IPS DF 4.7 (cell line): ENCODE measurements at regions not wholly inside any gene's neighbourhood (a gene's known extent, or its start where the extent isn't known, plus 50 kb on each side); places are given as distances from the start of the nearest gene placed in this dataset.
"Not testable (repeated sequence)": the region's sequence is repeated elsewhere in the genome, so short reads cannot be mapped to it uniquely, and the experiment has no call there.

Experiments
- DNase-seq: peaks from one replicate; pipeline ENCODE4 v3.0.0-alpha.2; 2013; ENCODE audit warnings: low spot score; ENCODE audit errors: extremely low read depth

- DNase-seq, result no peak
Observed at GRCh38 chrX:139475432-139475831, 55.1 kb upstream of the F9 start.

- DNase-seq, result not testable (repeated sequence)
Observed at GRCh38 chrX:139461945-139462344, 68.6 kb upstream of the F9 start.

- DNase-seq, result no peak
Observed at GRCh38 chrX:139454743-139455142, 75.8 kb upstream of the F9 start.

- DNase-seq, result no peak
Observed at GRCh38 chrX:139448996-139449395, 81.5 kb upstream of the F9 start.

- no peak for DNase-seq
Observed at GRCh38 chrX:139446832-139447231, 83.7 kb upstream of the F9 start.

GRCh38 chrX:139429913-139430312, 100.6 kb upstream of the F9 start:
- DNase-seq, result peak; percentile 1

DNA sequence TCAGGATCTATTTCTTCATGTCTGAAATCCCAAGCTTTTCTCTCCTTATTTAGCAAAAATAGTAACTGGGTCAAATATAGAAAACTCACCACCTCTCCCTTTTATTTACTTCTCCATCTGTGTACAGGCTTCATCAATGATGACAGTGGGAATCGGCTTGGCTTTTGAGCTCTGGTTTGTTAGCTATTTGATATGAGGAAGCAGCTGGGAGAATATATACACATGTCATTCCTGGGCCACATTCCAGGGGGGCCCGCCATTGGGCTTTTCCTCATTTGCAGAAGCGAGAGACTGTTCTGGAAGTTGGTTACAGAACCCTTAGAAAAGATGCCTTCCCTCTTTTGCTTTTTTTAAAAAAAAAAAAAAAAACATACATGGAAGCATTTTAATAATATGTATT, 107.4 kb upstream of the F9 start:
- no peak for DNase-seq

- not testable (repeated sequence) for DNase-seq
Observed at GRCh38 chrX:139398258-139398657, 132.3 kb upstream of the F9 start.

DNA sequence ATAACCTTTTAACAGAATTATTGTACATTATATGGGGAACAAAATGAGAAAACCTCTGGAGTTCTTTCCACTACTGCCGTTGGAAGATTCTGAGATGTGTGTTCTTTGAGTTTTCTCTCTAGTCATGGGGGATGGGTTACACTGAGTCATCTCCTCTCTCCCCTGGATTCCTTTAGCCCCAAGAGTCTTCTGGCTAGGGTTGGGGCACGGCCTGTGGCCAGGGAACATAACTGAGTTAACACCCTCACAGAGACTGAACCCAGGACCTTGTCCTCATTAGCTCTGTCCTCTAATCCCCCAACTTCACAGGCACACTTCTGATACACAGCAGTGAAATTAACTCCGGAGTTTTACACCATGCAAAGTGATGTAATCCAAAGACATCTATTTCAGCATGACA, 142.3 kb upstream of the F9 start:
- DNase-seq, result no peak

- no peak for DNase-seq
Observed at GRCh38 chrX:139382529-139382928, 148.0 kb upstream of the F9 start.

DNA sequence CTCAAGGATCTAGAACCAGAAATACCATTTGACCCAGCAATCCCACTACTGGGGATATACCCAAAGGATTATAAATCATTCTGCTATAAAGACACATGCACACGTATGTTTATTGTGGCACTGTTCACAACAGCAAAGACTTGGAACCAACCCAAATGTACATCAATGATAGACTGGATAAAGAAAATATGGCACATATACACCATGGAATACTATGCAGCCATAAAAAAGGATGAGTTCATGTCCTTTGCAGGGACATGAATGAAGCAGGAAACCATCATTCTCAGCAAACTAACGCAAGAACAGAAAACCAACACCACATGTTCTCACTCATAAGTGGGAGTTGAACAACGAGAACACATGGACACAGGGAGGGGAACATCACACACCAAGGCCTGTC, 154.0 kb upstream of the F9 start:
- not testable (repeated sequence) for DNase-seq

GRCh38 chrX:139360356-139360755, 170.2 kb upstream of the F9 start:
- no peak for DNase-seq

DNA sequence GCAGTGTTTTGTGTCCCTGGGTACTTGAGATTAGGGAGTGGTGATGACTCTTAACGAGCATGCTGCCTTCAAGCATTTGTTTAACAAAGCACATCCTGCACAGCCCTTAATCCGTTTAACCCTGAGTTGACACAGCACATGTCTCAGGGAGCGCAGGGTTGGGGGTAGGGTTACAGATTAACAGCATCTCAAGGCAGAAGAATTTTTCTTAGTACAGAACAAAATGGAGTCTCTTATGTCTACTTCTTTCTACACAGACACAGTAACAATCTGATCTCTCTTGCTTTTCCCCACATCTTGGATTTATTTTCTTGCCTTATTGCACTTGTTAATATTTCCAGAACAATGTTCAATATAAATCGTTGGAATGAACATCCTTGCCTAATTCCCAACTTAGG, 187.9 kb upstream of the F9 start:
- DNase-seq, result not testable (repeated sequence)

DNA sequence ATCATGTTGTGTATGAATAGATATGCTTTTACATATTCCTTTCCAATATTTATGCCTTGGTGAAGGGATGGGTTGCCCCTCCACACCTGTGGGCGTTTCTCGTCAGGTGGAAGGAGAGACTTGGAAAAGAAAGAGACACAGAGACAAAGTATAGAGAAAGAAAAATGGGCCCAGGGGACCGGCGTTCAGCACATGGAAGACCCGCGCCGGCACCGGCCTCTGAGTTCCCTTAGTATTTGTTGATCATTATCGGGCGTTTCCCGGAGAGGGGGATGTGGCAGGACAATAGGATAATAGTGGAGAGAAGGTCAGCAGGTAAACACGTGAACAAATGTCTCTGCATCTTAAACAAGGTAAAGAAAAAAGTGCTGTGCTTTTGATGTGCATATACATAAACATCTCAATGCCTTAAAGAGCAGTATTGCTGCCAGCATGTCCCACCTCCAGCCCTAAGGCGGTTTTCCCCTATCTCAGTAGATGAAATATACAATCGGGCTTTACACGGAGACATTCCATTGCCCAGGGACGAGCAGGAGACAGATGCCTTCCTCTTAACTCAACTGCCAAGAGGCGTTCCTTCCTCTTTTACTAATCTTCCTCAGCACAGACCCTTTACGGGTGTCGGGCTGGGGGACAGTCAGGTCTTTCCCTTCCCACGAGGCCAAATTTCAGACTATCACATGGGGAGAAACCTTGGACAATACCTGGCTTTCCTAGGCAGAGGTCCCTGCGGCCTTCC, 188.5 kb upstream of the F9 start:
- not testable (repeated sequence) for DNase-seq

DNA sequence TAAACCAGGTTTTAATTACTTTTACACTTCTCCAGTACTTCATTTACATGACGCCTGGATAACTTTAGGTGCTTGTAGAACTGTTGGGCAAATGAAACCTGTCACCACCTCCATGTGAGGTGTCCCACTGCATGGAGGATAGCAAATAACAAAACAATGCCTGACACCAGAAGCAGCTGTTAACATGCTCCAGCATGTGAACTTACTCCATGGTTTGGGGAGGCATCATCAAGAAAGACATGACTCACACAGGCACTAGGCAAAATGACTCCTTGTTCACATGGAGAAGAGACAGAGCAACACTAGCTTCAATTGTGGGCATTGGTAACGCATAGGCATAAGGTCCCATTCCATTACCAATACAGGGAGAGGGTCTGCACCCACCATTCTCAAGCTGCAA, 198.1 kb upstream of the F9 start:
- DNase-seq, result no peak

- DNase-seq, result no peak
Observed at GRCh38 chrX:139327355-139327754, 203.2 kb upstream of the F9 start.

DNA sequence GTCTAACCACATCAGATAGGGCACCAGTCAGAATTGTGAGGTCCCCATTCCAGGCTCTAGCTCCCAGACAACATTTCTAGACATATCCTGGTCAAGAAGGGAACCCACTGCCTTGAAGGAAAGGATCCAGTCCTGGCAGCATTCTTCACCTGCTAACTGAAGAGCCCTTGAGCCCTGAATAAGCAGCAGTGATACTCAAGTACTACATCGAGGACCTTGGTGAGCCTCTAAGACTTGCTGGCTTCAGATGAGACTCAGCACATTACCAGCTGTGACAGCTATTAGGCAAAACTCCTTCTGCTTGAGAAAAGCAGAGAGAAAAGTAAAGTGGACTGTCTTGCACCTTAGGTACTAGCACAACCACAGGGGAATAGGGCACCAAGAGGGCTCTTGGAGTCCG, 205.8 kb upstream of the F9 start:
- DNase-seq, result no peak

- DNase-seq, result not testable (repeated sequence)
Observed at GRCh38 chrX:139320661-139321354, 209.7 kb upstream of the F9 start.

- not testable (repeated sequence) for DNase-seq
Observed at GRCh38 chrX:139306675-139307074, 223.9 kb upstream of the F9 start.

- DNase-seq, result no peak
Observed at GRCh38 chrX:139304471-139304870, 226.1 kb upstream of the F9 start.

GRCh38 chrX:139299309-139299708, 231.2 kb upstream of the F9 start:
- DNase-seq, result no peak

GRCh38 chrX:139298437-139298836, 232.1 kb upstream of the F9 start:
- no peak for DNase-seq

DNA sequence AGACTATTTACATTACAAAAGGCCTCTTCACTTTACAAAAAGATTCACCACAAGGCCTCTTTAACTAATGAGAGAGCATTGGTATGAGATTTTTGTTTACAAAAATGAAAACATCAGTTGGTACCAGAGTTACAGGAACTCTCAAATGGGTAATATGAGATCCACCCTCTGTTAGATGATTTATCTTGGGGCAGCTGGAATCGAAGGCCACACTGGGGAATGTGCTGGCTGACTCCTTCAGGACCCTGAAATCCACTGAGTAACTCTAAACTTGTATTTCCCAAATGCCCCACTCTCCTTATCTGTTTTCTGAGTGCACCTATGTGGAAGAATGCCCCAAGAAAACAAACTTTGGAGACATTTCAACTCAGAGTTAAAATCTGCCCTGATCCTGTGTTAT, 232.9 kb upstream of the F9 start:
- no peak for DNase-seq
